ENCODE measurements at regions not wholly inside any gene's neighbourhood (a gene's known extent, or its start where the extent isn't known, plus 50 kb on each side); places are given as distances from the start of the nearest gene placed in this dataset.
"Not testable (repeated sequence)": the region's sequence is repeated elsewhere in the genome, so short reads cannot be mapped to it uniquely, and the experiment has no call there.

DNA sequence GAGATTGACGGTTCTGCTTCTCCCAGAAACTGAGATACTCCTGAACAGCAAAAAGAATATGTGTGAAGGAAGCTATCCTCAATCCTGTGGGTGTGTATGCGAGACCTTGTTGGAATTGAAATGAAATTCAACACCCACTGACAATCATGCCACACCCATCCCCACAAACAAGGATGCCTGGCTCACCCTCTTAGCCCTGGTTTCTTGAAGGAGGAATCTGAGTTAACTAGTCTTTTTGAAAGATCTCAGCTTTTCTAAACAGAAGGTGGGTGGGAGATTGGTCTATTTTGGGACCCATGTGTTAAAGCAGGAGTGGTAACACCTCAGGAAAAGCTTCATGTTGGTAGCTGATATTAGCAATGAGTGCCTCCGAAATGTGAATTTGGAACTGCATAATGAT is 1244.5 kb downstream of the CDH11 start:
- no peak overlapping the region for H3K4me3 Mint-ChIP-seq
- H3K27me3 Mint-ChIP-seq = no peaks in the 10 kb centered on the region
- ChIA-PET POLR2A (no interaction called here), CTCF (no interaction called here)
- Histone ChIP-seq H3K27me3 (ENCODE audit: insufficient read depth, low read length, poor library complexity, severe bottlenecking) (no peaks in the 10 kb centered on the region), H3K27ac (ENCODE audit: low read depth, low read length) (no peak overlapping the region), H3K4me1 (ENCODE audit: insufficient read depth, low read length) (no peaks in the 10 kb centered on the region), H3K36me3 (ENCODE audit: insufficient read depth, low read length) (no peaks in the 10 kb centered on the region), H3K4me3 (ENCODE audit: low read length) (no peak overlapping the region), H3K9me3 (ENCODE audit: low read length) (no peaks in the 10 kb centered on the region)
- H3K36me3 Mint-ChIP-seq = no peaks in the 10 kb centered on the region
- no peaks in the 10 kb centered on the region for H3K4me1 Mint-ChIP-seq
- DNase-seq = no peak
- H3K9me3 Mint-ChIP-seq = peaks cover 6 to 40% (median 28%) of the 10 kb centered on the region in 5 donors
- no peak overlapping the region for H3K27ac Mint-ChIP-seq

DNA sequence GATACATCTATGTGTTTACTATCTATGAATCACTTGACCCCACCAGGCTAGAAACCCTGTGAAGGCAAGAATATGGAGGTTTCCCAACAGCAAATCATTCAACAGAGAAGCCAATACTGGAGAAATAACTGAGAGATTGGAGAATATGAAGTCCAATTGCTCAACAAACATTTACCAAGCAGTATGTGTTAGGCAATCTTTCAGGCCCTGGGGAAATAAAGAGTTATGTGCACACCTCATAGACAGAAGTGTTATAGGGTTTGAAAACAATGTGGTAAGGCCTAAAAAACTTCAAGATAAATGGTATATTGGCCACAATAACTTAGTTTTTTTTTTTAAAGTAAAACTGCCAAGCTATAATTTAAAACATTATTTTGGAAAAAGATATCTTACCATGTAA is 1245.8 kb downstream of the CDH11 start:
- no peak overlapping the region for H3K27ac Mint-ChIP-seq
- no peaks in the 10 kb centered on the region for H3K4me1 ChIP-seq (ENCODE audit: insufficient read depth, low read length)
- H3K36me3 Mint-ChIP-seq = no peaks in the 10 kb centered on the region
- H3K27me3 Mint-ChIP-seq = no peaks in the 10 kb centered on the region
- no peak overlapping the region for H3K4me3 ChIP-seq (ENCODE audit: low read length)
- CTCF ChIA-PET = no interaction called here
- H3K27me3 ChIP-seq (ENCODE audit: insufficient read depth, low read length, poor library complexity, severe bottlenecking) = no peaks in the 10 kb centered on the region
- H3K27ac ChIP-seq (ENCODE audit: low read depth, low read length) = no peak overlapping the region
- H3K9me3 Mint-ChIP-seq = peaks cover 6 to 32% (median 24%) of the 10 kb centered on the region in 5 donors
- no peak for DNase-seq
- no peak overlapping the region for H3K4me3 Mint-ChIP-seq
- H3K9me3 ChIP-seq (ENCODE audit: low read length) = no peaks in the 10 kb centered on the region
- POLR2A ChIA-PET = no interaction called here
- H3K36me3 ChIP-seq (ENCODE audit: insufficient read depth, low read length) = no peaks in the 10 kb centered on the region
- no peaks in the 10 kb centered on the region for H3K4me1 Mint-ChIP-seq

GRCh38 chr16:63860700-63861099 is 1261.2 kb downstream of the CDH11 start:
- CTCF ChIA-PET; H3K36me3 ChIP-seq (ENCODE audit: insufficient read depth, low read length); H3K4me3 Mint-ChIP-seq; H3K27me3 Mint-ChIP-seq; H3K27ac Mint-ChIP-seq; H3K9me3 ChIP-seq (ENCODE audit: low read length); H3K4me3 ChIP-seq (ENCODE audit: low read length); H3K4me1 Mint-ChIP-seq; H3K27ac ChIP-seq (ENCODE audit: low read depth, low read length); POLR2A ChIA-PET; H3K36me3 Mint-ChIP-seq; DNase-seq; H3K4me1 ChIP-seq (ENCODE audit: insufficient read depth, low read length); H3K27me3 ChIP-seq (ENCODE audit: insufficient read depth, low read length, poor library complexity, severe bottlenecking): not testable (repeated sequence)
- peaks cover 5 to 27% (median 10%) of the 10 kb centered on the region in 5 donors for H3K9me3 Mint-ChIP-seq

DNA sequence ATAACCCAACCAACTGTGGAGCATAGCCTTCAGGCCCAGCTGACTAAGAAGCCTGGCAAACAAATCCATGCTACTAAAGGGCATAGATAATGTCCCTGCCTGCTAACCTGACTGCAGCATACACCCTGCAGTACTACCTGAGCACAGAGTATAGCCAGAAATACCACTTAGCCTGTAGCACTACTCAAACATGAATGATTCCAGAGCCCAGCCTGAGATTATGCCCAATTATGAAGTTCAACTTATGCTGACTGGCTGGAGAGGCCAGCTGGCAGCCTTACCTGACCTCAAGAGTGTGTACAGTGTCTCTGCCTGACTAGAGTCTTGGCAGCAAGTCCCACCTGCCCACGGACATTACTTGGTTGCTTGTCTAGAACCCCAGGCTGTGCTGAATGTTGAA is 1265.3 kb downstream of the CDH11 start:
- ChIA-PET CTCF (no interaction called here), POLR2A (no interaction called here)
- no peak for DNase-seq
- H3K4me3 Mint-ChIP-seq = no peak overlapping the region
- peaks cover 2 to 24% (median 5%) of the 10 kb centered on the region in 5 donors for H3K9me3 Mint-ChIP-seq
- no peaks in the 10 kb centered on the region for H3K36me3 Mint-ChIP-seq
- Histone ChIP-seq H3K27ac (ENCODE audit: low read depth, low read length) (no peak overlapping the region), H3K4me1 (ENCODE audit: insufficient read depth, low read length) (no peaks in the 10 kb centered on the region), H3K9me3 (ENCODE audit: low read length) (no peaks in the 10 kb centered on the region), H3K27me3 (ENCODE audit: insufficient read depth, low read length, poor library complexity, severe bottlenecking) (no peaks in the 10 kb centered on the region), H3K4me3 (ENCODE audit: low read length) (no peak overlapping the region), H3K36me3 (ENCODE audit: insufficient read depth, low read length) (no peaks in the 10 kb centered on the region)
- no peaks in the 10 kb centered on the region for H3K4me1 Mint-ChIP-seq
- no peak overlapping the region for H3K27ac Mint-ChIP-seq
- no peaks in the 10 kb centered on the region for H3K27me3 Mint-ChIP-seq

DNA sequence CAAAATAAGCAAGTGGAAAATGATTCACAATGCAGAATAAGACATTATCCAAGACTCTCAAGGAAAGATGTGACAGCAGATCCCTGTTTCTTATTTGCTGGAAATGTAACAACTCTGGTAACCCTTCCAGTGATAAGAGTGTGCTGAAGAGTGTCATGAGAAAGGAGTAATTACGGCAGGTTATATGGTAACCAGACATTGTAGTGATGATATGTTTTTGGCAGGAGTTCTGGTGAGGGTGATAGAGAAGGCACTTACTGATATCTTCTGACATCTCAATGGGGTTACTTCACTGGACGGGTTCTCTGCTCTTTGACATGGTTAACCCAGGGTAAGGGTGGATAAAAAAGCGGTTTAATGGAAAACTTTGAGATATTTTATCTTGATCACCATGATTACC is 1270.9 kb downstream of the CDH11 start:
- H3K9me3 ChIP-seq (ENCODE audit: low read length) = peaks cover 4% of the 10 kb centered on the region
- no peaks in the 10 kb centered on the region for H3K4me1 ChIP-seq (ENCODE audit: insufficient read depth, low read length)
- no peaks in the 10 kb centered on the region for H3K27me3 Mint-ChIP-seq
- no peak overlapping the region for H3K4me3 ChIP-seq (ENCODE audit: low read length)
- H3K27me3 ChIP-seq (ENCODE audit: insufficient read depth, low read length, poor library complexity, severe bottlenecking) = no peaks in the 10 kb centered on the region
- POLR2A ChIA-PET = no interaction called here
- H3K4me3 Mint-ChIP-seq = no peak overlapping the region
- H3K36me3 ChIP-seq (ENCODE audit: insufficient read depth, low read length) = no peaks in the 10 kb centered on the region
- H3K4me1 Mint-ChIP-seq = no peaks in the 10 kb centered on the region
- H3K27ac Mint-ChIP-seq = no peak overlapping the region
- H3K36me3 Mint-ChIP-seq = no peaks in the 10 kb centered on the region
- peaks cover 10 to 41% (median 16%) of the 10 kb centered on the region in 5 donors for H3K9me3 Mint-ChIP-seq
- CTCF ChIA-PET = no interaction called here
- H3K27ac ChIP-seq (ENCODE audit: low read depth, low read length) = no peak overlapping the region
- DNase-seq = no peak

- CTCF ChIA-PET = interaction anchor here (1.1 kb wide), 1 partner anchor 16 kb away, joined by 3 read pairs; no protein-coding TSS in a partner anchor
- no peak overlapping the region for H3K27ac ChIP-seq (ENCODE audit: low read depth, low read length)
- POLR2A ChIA-PET = no interaction called here
These were observed 1280.6 kb downstream of the CDH11 start for GRCh38 chr16:63841271-63841670.

DNA sequence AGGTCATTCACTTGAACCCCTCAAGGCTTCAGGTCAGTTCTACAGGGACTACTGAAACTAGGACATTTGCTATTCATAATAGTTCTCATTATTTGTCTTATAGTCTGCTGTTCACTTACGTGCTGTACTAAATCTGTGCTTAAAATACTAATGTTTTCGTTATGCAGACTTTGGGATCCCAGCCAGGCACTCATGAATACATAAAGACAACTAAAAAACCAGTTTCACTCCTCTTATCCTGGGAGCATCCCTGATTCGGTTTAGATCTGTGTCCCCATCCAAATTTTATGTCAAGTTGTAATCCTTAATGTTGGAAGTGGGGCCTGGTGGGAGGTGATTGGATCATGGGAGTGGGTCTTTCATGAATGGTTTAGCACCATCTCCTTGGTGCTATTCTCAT is 1291.8 kb downstream of the CDH11 start:
- Mint-ChIP-seq H3K4me1 (no peaks in the 10 kb centered on the region), H3K4me3 (no peak overlapping the region), H3K36me3 (no peaks in the 10 kb centered on the region), H3K9me3 (peaks cover 8 to 31% (median 16%) of the 10 kb centered on the region in 5 donors), H3K27me3 (no peaks in the 10 kb centered on the region), H3K27ac (no peak overlapping the region)
- ChIA-PET POLR2A (no interaction called here), CTCF (no interaction called here)
- no peak overlapping the region for H3K27ac ChIP-seq (ENCODE audit: low read depth, low read length)
- H3K27me3 ChIP-seq (ENCODE audit: insufficient read depth, low read length, poor library complexity, severe bottlenecking) = no peaks in the 10 kb centered on the region
- H3K9me3 ChIP-seq (ENCODE audit: low read length) = no peaks in the 10 kb centered on the region
- H3K4me1 ChIP-seq (ENCODE audit: insufficient read depth, low read length) = no peaks in the 10 kb centered on the region
- no peak overlapping the region for H3K4me3 ChIP-seq (ENCODE audit: low read length)
- DNase-seq = no peak
- H3K36me3 ChIP-seq (ENCODE audit: insufficient read depth, low read length) = no peaks in the 10 kb centered on the region

More at GRCh38 chr16:63841271-63841670, 1280.6 kb downstream of the CDH11 start:
- Histone ChIP-seq H3K4me3 (ENCODE audit: low read length) (no peak overlapping the region), H3K36me3 (ENCODE audit: insufficient read depth, low read length) (no peaks in the 10 kb centered on the region), H3K4me1 (ENCODE audit: insufficient read depth, low read length) (no peaks in the 10 kb centered on the region), H3K27me3 (ENCODE audit: insufficient read depth, low read length, poor library complexity, severe bottlenecking) (no peaks in the 10 kb centered on the region), H3K9me3 (ENCODE audit: low read length) (no peaks in the 10 kb centered on the region)
- no peak for DNase-seq
- Mint-ChIP-seq H3K27me3 (no peaks in the 10 kb centered on the region), H3K27ac (no peak overlapping the region), H3K9me3 (peaks cover 21 to 49% (median 30%) of the 10 kb centered on the region in 5 donors), H3K4me1 (no peaks in the 10 kb centered on the region), H3K36me3 (no peaks in the 10 kb centered on the region), H3K4me3 (no peak overlapping the region)

GRCh38 chr16:63822818-63823217 is 1299.0 kb downstream of the CDH11 start:
- Mint-ChIP-seq H3K4me3 (no peak overlapping the region), H3K27ac (no peak overlapping the region), H3K36me3 (no peaks in the 10 kb centered on the region), H3K4me1 (no peaks in the 10 kb centered on the region), H3K9me3 (peaks cover 10 to 36% (median 22%) of the 10 kb centered on the region in 5 donors), H3K27me3 (no peaks in the 10 kb centered on the region)
- Histone ChIP-seq H3K4me1 (ENCODE audit: insufficient read depth, low read length) (no peaks in the 10 kb centered on the region), H3K27ac (ENCODE audit: low read depth, low read length) (no peak overlapping the region), H3K4me3 (ENCODE audit: low read length) (no peak overlapping the region), H3K9me3 (ENCODE audit: low read length) (no peaks in the 10 kb centered on the region), H3K36me3 (ENCODE audit: insufficient read depth, low read length) (no peaks in the 10 kb centered on the region), H3K27me3 (ENCODE audit: insufficient read depth, low read length, poor library complexity, severe bottlenecking) (no peaks in the 10 kb centered on the region)
- DNase-seq = no peak
- ChIA-PET CTCF (no interaction called here), POLR2A (no interaction called here)

GRCh38 chr16:63816276-63816675 is 1305.6 kb downstream of the CDH11 start:
- Histone ChIP-seq H3K27me3 (ENCODE audit: insufficient read depth, low read length, poor library complexity, severe bottlenecking) (no peaks in the 10 kb centered on the region), H3K9me3 (ENCODE audit: low read length) (no peaks in the 10 kb centered on the region), H3K4me1 (ENCODE audit: insufficient read depth, low read length) (no peaks in the 10 kb centered on the region), H3K36me3 (ENCODE audit: insufficient read depth, low read length) (no peaks in the 10 kb centered on the region), H3K27ac (ENCODE audit: low read depth, low read length) (no peak overlapping the region), H3K4me3 (ENCODE audit: low read length) (no peak overlapping the region)
- ChIA-PET CTCF (no interaction called here), POLR2A (no interaction called here)
- no peak for DNase-seq
- H3K9me3 Mint-ChIP-seq = peaks cover 13 to 41% (median 18%) of the 10 kb centered on the region in 5 donors
- H3K27me3 Mint-ChIP-seq = no peaks in the 10 kb centered on the region
- H3K36me3 Mint-ChIP-seq = no peaks in the 10 kb centered on the region
- no peak overlapping the region for H3K27ac Mint-ChIP-seq
- H3K4me3 Mint-ChIP-seq = no peak overlapping the region
- H3K4me1 Mint-ChIP-seq = no peaks in the 10 kb centered on the region

All from CD8-positive, alpha-beta memory T cell (primary cell).